ENCODE measurements at regions not wholly inside any gene's neighbourhood (a gene's known extent, or its start where the extent isn't known, plus 50 kb on each side); places are given as distances from the start of the nearest gene placed in this dataset.

DNA sequence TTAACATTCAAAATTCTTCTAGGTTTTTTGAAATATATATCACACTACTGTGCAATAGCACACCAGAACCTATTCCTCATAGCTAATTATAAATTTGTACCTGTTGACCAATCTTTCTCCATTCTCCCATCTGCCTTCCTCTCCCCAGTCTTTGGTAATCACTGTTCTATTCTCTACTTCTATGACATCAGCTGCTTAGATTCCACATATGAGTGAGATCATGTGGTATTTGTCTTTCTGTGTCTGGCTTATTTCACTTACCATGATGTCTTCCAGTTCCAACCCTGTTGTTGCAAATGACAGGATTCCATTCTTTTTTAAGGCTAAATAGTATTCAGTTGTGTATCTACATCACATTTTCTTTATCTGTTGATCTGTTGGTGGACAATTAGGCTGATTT lies 54.4 kb upstream of the CCDC6 start:
- DNase-seq (ENCODE audit: low read depth) = no peak
- no peak for TF ChIP-seq CTCF (conservative IDR thresholded peaks at IDR 0.05; ENCODE audit: low read depth, low read length)
- no peak overlapping the region for H3K4me3 ChIP-seq (ENCODE audit: low read depth, low read length)

DNA sequence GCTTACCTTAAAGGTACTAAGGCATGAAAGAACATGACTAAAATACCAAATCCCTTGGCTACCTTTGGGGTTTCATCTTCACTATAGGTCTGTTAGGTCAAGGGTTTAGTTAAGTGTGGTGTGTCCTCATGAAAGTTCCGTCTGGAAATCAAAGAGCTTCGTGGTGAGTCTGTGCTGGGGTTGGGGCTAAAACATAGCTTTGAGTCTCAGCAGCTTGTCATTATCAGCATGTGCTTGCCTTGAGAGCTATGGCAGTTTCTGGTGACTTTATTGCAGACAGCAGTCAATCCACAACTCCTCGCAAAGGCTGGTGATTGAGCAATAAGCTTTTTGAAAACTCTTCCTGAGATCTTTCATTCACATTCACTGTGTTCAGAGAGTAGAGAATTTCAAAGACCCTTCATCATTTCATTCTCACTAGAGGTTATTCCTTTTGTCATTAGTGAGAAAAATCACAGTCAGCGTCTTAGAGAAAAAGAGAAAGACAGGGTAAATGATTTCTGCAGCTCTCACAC lies 53.2 kb upstream of the CCDC6 start:
- no peak for TF ChIP-seq CTCF (conservative IDR thresholded peaks at IDR 0.05; ENCODE audit: low read depth, low read length)
- no peak overlapping the region for H3K4me3 ChIP-seq (ENCODE audit: low read depth, low read length)
- DNase-seq (ENCODE audit: low read depth) = no peak

GRCh38 chr10:59958882-59959281 lies 52.5 kb upstream of the CCDC6 start:
- TF ChIP-seq CTCF (conservative IDR thresholded peaks at IDR 0.05; ENCODE audit: low read depth, low read length) = no peak
- DNase-seq (ENCODE audit: low read depth) = no peak
- no peak overlapping the region for H3K4me3 ChIP-seq (ENCODE audit: low read depth, low read length)

GRCh38 chr10:59957975-59958374 lies 51.6 kb upstream of the CCDC6 start:
- DNase-seq (ENCODE audit: low read depth) = no peak
- no peak for TF ChIP-seq CTCF (conservative IDR thresholded peaks at IDR 0.05; ENCODE audit: low read depth, low read length)
- no peak overlapping the region for H3K4me3 ChIP-seq (ENCODE audit: low read depth, low read length)
